Body of pancreas (tissue), 4 donors: ENCODE measurements at regions not wholly inside any gene's neighbourhood (a gene's known extent, or its start where the extent isn't known, plus 50 kb on each side); places are given as distances from the start of the nearest gene placed in this dataset.

Experiments
- CTCF ChIP-seq, 7 experiments: fragments of 450-650 bp in 4 of 7; fragments of 200-600 bp in 3 of 7; sonication (generic) in 3 of 7; IDR thresholded peaks; one replicate each; pipeline ENCODE4 v1.5.1; 2016 to 2019; ENCODE audit warnings: antibody characterized with exemption in 7 of 7
- POLR2A ChIP-seq, 3 donors: fragments of 450-650 bp; IDR thresholded peaks; one replicate each; pipeline ENCODE4 v1.6.1; 2016; ENCODE audit warnings: antibody characterized with exemption in 3 of 3, mild to moderate bottlenecking in 2 of 3

GRCh38 chr5:131005963-131006684 lies 158.9 kb downstream of the HINT1 start:
- peak in 4 of 7 experiments; percentile 27 to 35 (median 30) for TF ChIP-seq CTCF (IDR thresholded peaks at IDR 0.05)
- TF ChIP-seq POLR2A (IDR thresholded peaks at IDR 0.05) = no peak
